Endothelial cell of umbilical vein (primary cell): ENCODE measurements at regions not wholly inside any gene's neighbourhood (a gene's known extent, or its start where the extent isn't known, plus 50 kb on each side); places are given as distances from the start of the nearest gene placed in this dataset.

Experiments used
- BruUV-seq: library from RNA; stranded (reverse); fragments of 400-500 nt; replicated peaks from 2 replicates; lab custom pipeline; 2021; lab: Mats Ljungman, UMichigan
- CTCF ChIA-PET: fragments of 300-600, 350-600 bp; sonication (Branson Sonifier 250); formaldehyde crosslinking; loops from one replicate; lab custom pipeline; 2021; ENCODE audit warnings: antibody characterized with exemption, inconsistent platforms; lab: Charles Lee
- POLR2A ChIA-PET: fragments of 300-600, 350-600 bp; sonication (Branson Sonifier 250); formaldehyde crosslinking; loops from one replicate; lab custom pipeline; 2021; ENCODE audit warnings: antibody characterized with exemption, inconsistent platforms; lab: Charles Lee
- DNase-seq: peaks from one replicate; pipeline ENCODE4 v3.0.0-alpha.2; 2011; ENCODE audit warnings: low read depth, low spot score
- FAIRE-seq: peaks from 2 replicates; lab custom pipeline; 2011; peaks lifted over from hg19 to GRCh38; lab: Jason Lieb, UNC
- H2AFZ ChIP-seq: 2 replicates; pipeline ENCODE4 v1.6.0; 2012; ENCODE audit warnings: low read depth, low read length, control low read depth, inconsistent platforms
- H3K27ac ChIP-seq: 2 replicates; pipeline ENCODE4 v1.5.1; 2011; ENCODE audit warnings: low read depth, mild to moderate bottlenecking, control low read depth, low read length, moderate library complexity; ENCODE audit not compliant: insufficient read depth
- H3K27me3 ChIP-seq, 2 experiments: 2 replicates each; pipeline versions ENCODE4 v1.6.0 to v1.6.1; 2011; ENCODE audit warnings: low read length in 2 of 2, mixed read lengths in 1 of 2; ENCODE audit not compliant: control insufficient read depth in 2 of 2, insufficient read depth in 2 of 2
- H3K36me3 ChIP-seq, 2 experiments: 2 replicates in 1 of 2; 3 replicates in 1 of 2; pipeline ENCODE4 v1.5.1; 2011; ENCODE audit warnings: low read length in 2 of 2, mild to moderate bottlenecking in 1 of 2, moderate library complexity in 1 of 2; ENCODE audit not compliant: control insufficient read depth in 2 of 2, insufficient read depth in 2 of 2; ENCODE audit errors: extremely low read depth in 1 of 2
- H3K4me1 ChIP-seq: 3 replicates; pipeline ENCODE4 v1.5.1; 2011; ENCODE audit warnings: mild to moderate bottlenecking, low read length; ENCODE audit not compliant: control insufficient read depth, insufficient read depth; ENCODE audit errors: extremely low read depth
- H3K4me2 ChIP-seq: 2 replicates; pipeline ENCODE4 v1.6.1; 2011; ENCODE audit warnings: low read length, control low read depth, mixed read lengths; ENCODE audit not compliant: insufficient read depth
- H3K4me3 ChIP-seq, 3 experiments: fragments of 200-600 bp in 1 of 3; sonication (generic), shearing (Covaris generic) in 1 of 3; replicated peaks in 1 of 3; 2 replicates each; pipeline ENCODE4 v1.5.1; 2011 to 2016; ENCODE audit warnings: control low read depth in 3 of 3, low read length in 3 of 3, mild to moderate bottlenecking in 2 of 3, inconsistent platforms in 1 of 3, low read depth in 1 of 3, moderate library complexity in 1 of 3; ENCODE audit not compliant: insufficient read depth in 1 of 3
- H3K79me2 ChIP-seq: 2 replicates; pipeline ENCODE4 v1.6.0; 2012; ENCODE audit warnings: low read length, inconsistent platforms; ENCODE audit not compliant: control insufficient read depth, insufficient read depth
- H3K9ac ChIP-seq: replicated peaks from 2 replicates; pipeline ENCODE3; 2011; ENCODE audit warnings: low read length, control low read depth; ENCODE audit not compliant: insufficient read depth; ENCODE audit errors: extremely low read depth
- H3K9me1 ChIP-seq: replicated peaks from 3 replicates; pipeline ENCODE4 v1.6.0; 2011; ENCODE audit warnings: mild to moderate bottlenecking, low read length; ENCODE audit not compliant: control insufficient read depth, insufficient read depth; ENCODE audit errors: extremely low read depth
- H3K9me3 ChIP-seq: replicated peaks from 2 replicates; pipeline ENCODE4 v1.5.1; 2012; ENCODE audit warnings: low read length, inconsistent platforms; ENCODE audit not compliant: control insufficient read depth, insufficient read depth
- H4K20me1 ChIP-seq: replicated peaks from 2 replicates; pipeline ENCODE3; 2011; ENCODE audit warnings: mild to moderate bottlenecking, low read length; ENCODE audit not compliant: control insufficient read depth, insufficient read depth; ENCODE audit errors: extremely low read depth
- EZH2 ChIP-seq: IDR thresholded peaks from 2 replicates; pipeline ENCODE4 v1.6.1; 2012; ENCODE audit warnings: borderline replicate concordance, low read depth, mild to moderate bottlenecking, moderate library complexity, low read length, inconsistent platforms; ENCODE audit not compliant: severe bottlenecking
- FOS ChIP-seq: IDR thresholded peaks from 2 replicates; pipeline ENCODE4 v1.6.1; 2011; ENCODE audit warnings: mild to moderate bottlenecking, low read length, moderate library complexity, borderline replicate concordance; ENCODE audit not compliant: insufficient read depth
- GATA2 ChIP-seq: IDR thresholded peaks from 2 replicates; pipeline ENCODE4 v1.7.0; 2011; ENCODE audit warnings: low read depth, mild to moderate bottlenecking, moderate library complexity, mixed read lengths, low read length; ENCODE audit not compliant: insufficient read length, insufficient read depth
- JUN ChIP-seq: IDR thresholded peaks from 2 replicates; pipeline ENCODE4 v1.6.1; 2011; ENCODE audit warnings: borderline replicate concordance, low read depth; ENCODE audit not compliant: insufficient read length, insufficient read depth
- MYC ChIP-seq: IDR thresholded peaks from one replicate; pipeline ENCODE4 v1.6.1; 2011; ENCODE audit warnings: mild to moderate bottlenecking, low read depth, low read length
- POLR2A ChIP-seq: IDR thresholded peaks from 2 replicates; pipeline ENCODE4 v1.6.1; 2012; ENCODE audit warnings: low read depth, mild to moderate bottlenecking, control low read depth, low read length
- POLR2AphosphoS5 ChIP-seq: IDR thresholded peaks from 2 replicates; pipeline ENCODE4 v1.6.1; 2012; ENCODE audit warnings: low read depth, mild to moderate bottlenecking, control low read depth, low read length, moderate library complexity; ENCODE audit not compliant: insufficient read depth
- dilution Hi-C: fragments of 300-500 bp; cut with MboI; formaldehyde crosslinking; loops from one replicate; pipeline ENCODE4 v1.15.0; 2019; ENCODE audit warnings: low sequenced_read_pairs; ENCODE audit not compliant: extremely low pct_ligation_motif_present
- intact Hi-C: fragments of 100-400 bp; cut with micrococcal nuclease; formaldehyde crosslinking; loops from one replicate; pipeline ENCODE4 v1.10.0; 2022
- TF ChIP-seq, protein P1 (sequence below), 2 donors: IDR thresholded peaks; 1 replicate in 1 of 2; 2 replicates in 1 of 2; pipeline ENCODE4 v1.5.1; 2011; ENCODE audit warnings: low read length in 2 of 2, mild to moderate bottlenecking in 2 of 2, moderate library complexity in 2 of 2, control low read depth in 1 of 2, inconsistent platforms in 1 of 2, low read depth in 1 of 2; ENCODE audit not compliant: insufficient read depth in 1 of 2; ENCODE audit errors: extremely low read depth in 1 of 2
- TF ChIP-seq, protein P2 (sequence below): IDR thresholded peaks from 2 replicates; pipeline ENCODE4 v1.6.1; 2011; ENCODE audit not compliant: insufficient read depth, insufficient read length

DNA sequence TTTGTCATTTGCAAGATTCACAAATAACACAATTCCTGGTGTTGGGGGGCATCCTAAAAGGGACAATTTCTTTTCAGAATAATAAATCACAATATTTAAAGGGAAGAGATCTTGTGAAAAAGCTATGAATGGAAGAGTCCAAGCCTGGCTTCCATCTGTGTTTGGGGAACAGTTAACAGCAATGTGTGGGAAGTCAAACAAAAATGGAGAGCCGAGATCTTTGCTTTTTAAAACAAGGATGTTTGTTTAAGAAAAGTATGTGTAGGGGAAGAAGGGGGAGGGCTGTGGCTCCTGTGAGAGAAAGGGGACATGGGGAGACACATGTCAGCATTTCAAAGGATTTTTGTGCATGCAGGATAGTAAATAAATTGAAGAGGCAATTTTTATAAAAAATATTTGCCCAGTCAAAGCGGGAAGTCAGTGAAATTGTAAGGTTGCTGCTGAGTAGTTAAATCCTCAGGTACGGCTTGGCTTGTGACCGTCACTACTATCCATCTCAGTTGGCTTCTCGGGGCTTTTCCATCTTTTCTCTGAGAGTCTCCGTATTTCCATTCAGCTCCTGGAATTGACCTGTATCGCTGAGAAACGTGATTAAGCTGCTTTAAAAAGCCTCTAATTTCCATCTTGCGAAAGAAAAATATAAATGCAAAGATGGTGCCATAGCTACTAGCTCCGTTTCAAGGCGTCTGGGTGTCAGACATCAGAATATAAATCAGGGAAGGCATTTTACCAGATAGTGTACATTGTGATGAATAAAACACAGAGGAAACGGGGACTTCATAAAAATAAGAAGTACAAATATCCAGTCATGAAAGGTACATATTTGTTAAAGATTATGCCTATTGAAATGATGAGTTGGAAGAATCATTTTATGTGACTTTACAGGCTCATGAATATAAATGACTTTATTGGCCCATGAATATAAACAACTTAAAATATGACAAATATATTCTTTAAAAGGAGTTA is 52.9 kb upstream of the VCAN start:
- dilution Hi-C loops: no loop called here
- H3K9me3 ChIP-seq: no peaks in the 10 kb centered on the region
- no peak overlapping the region for H3K9ac ChIP-seq
- H3K4me2 ChIP-seq: no peak overlapping the region
- no peak overlapping the region for H2AFZ ChIP-seq
- peaks cover 2 to 4% of the 10 kb centered on the region in 2 experiments for H3K27me3 ChIP-seq
- FAIRE-seq (no peak), DNase-seq (no peak)
- intact Hi-C loops: no loop called here
- no peak overlapping the region for H3K27ac ChIP-seq
- no peaks in the 10 kb centered on the region for H3K9me1 ChIP-seq
- no peak for TF ChIP-seq MYC
- no peak for TF ChIP-seq FOS
- TF ChIP-seq, protein P1, sequence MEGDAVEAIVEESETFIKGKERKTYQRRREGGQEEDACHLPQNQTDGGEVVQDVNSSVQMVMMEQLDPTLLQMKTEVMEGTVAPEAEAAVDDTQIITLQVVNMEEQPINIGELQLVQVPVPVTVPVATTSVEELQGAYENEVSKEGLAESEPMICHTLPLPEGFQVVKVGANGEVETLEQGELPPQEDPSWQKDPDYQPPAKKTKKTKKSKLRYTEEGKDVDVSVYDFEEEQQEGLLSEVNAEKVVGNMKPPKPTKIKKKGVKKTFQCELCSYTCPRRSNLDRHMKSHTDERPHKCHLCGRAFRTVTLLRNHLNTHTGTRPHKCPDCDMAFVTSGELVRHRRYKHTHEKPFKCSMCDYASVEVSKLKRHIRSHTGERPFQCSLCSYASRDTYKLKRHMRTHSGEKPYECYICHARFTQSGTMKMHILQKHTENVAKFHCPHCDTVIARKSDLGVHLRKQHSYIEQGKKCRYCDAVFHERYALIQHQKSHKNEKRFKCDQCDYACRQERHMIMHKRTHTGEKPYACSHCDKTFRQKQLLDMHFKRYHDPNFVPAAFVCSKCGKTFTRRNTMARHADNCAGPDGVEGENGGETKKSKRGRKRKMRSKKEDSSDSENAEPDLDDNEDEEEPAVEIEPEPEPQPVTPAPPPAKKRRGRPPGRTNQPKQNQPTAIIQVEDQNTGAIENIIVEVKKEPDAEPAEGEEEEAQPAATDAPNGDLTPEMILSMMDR (IDR thresholded peaks at IDR 0.05; ENCODE audit: extremely low read depth in 1 of 2, insufficient read depth in 1 of 2, low read depth in 1 of 2, low read length in 2 of 2): no peak
- TF ChIP-seq JUN: no peak
- TF ChIP-seq, protein P2, sequence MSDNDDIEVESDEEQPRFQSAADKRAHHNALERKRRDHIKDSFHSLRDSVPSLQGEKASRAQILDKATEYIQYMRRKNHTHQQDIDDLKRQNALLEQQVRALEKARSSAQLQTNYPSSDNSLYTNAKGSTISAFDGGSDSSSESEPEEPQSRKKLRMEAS: no peak
- no peak for TF ChIP-seq EZH2
- no peak for TF ChIP-seq POLR2AphosphoS5
- no peak for TF ChIP-seq POLR2A
- no peak for TF ChIP-seq GATA2
- ChIA-PET CTCF (interaction anchor here (0.7 to 0.8 kb wide), 3 partner anchors 11 to 12 kb away, joined by 3 to 4 read pairs (median 3); no protein-coding TSS in a partner anchor), POLR2A (no interaction called here)
- no peak overlapping the region for H3K4me3 ChIP-seq
- no peaks in the 10 kb centered on the region for H4K20me1 ChIP-seq
- H3K4me1 ChIP-seq: no peaks in the 10 kb centered on the region
- BruUV-seq: no TSS peak
- no peaks in the 10 kb centered on the region for H3K79me2 ChIP-seq
- no peaks in the 10 kb centered on the region for H3K36me3 ChIP-seq
